ENCODE measurements at regions not wholly inside any gene's neighbourhood (a gene's known extent, or its start where the extent isn't known, plus 50 kb on each side); places are given as distances from the start of the nearest gene placed in this dataset.

DNA sequence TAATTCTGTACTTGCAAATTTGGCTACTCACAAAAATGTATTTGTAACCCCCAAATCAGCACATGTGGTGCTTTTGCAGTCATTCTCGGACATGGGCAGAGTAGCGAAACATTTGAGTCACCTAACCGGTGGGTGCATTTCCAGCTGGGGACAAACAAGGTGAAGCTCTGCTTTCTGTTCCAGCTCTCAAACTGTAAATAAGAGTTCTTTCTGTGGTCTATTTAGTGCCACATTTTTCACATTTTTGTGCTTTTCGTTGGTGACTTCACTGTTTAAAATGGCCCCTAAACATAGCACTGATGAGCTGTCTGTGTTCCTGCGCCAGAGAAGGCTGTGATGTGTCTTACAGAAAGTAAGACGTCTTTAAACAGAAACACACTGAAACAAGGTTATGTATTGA is 244.5 kb downstream of the CDC5L start:
- Histone ChIP-seq H3K4me3 (ENCODE audit: low read length) (no peak overlapping the region), H3K4me2 (ENCODE audit: low read length) (no peak overlapping the region), H2AFZ (ENCODE audit: low read depth, low read length) (no peak overlapping the region), H3K36me3 (ENCODE audit: insufficient read depth, low read length) (no peaks in the 10 kb centered on the region), H3K27ac (ENCODE audit: low read length) (no peak overlapping the region), H3F3A (ENCODE audit: insufficient read depth, low read length, poor library complexity, severe bottlenecking) (no peaks in the 10 kb centered on the region), H3K9me2 (ENCODE audit: insufficient read depth, low read length) (no peaks in the 10 kb centered on the region), H3K9me3 (ENCODE audit: low read length) (no peaks in the 10 kb centered on the region), H4K20me1 (ENCODE audit: insufficient read depth) (no peaks in the 10 kb centered on the region), H3K79me2 (replicated peaks; ENCODE audit: insufficient read depth, low read length) (no peaks in the 10 kb centered on the region), H3K27me3 (ENCODE audit: insufficient read depth, low read depth, low read length) (no peaks in the 10 kb centered on the region), H3K9ac (ENCODE audit: low read length) (no peak overlapping the region)
- TF ChIP-seq TAF1 (IDR thresholded peaks at IDR 0.05; ENCODE audit: low read depth): no peak
- TF ChIP-seq EP300 (conservative IDR thresholded peaks at IDR 0.05; ENCODE audit: poor library complexity, severe bottlenecking): no peak
- TF ChIP-seq EZH2 (IDR thresholded peaks at IDR 0.05; ENCODE audit: borderline replicate concordance, insufficient read depth, low read length, poor library complexity, severe bottlenecking): no peak
- TF ChIP-seq RAD21 (conservative IDR thresholded peaks at IDR 0.05): no peak
- TF ChIP-seq, protein P1, sequence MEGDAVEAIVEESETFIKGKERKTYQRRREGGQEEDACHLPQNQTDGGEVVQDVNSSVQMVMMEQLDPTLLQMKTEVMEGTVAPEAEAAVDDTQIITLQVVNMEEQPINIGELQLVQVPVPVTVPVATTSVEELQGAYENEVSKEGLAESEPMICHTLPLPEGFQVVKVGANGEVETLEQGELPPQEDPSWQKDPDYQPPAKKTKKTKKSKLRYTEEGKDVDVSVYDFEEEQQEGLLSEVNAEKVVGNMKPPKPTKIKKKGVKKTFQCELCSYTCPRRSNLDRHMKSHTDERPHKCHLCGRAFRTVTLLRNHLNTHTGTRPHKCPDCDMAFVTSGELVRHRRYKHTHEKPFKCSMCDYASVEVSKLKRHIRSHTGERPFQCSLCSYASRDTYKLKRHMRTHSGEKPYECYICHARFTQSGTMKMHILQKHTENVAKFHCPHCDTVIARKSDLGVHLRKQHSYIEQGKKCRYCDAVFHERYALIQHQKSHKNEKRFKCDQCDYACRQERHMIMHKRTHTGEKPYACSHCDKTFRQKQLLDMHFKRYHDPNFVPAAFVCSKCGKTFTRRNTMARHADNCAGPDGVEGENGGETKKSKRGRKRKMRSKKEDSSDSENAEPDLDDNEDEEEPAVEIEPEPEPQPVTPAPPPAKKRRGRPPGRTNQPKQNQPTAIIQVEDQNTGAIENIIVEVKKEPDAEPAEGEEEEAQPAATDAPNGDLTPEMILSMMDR (IDR thresholded peaks at IDR 0.05; ENCODE audit: poor library complexity, severe bottlenecking): no peak
- no peak for TF ChIP-seq SMC3 (conservative IDR thresholded peaks at IDR 0.05; ENCODE audit: poor library complexity)
- TF ChIP-seq MXI1 (conservative IDR thresholded peaks at IDR 0.05; ENCODE audit: poor library complexity, severe bottlenecking): no peak
- TF ChIP-seq, protein P2, sequence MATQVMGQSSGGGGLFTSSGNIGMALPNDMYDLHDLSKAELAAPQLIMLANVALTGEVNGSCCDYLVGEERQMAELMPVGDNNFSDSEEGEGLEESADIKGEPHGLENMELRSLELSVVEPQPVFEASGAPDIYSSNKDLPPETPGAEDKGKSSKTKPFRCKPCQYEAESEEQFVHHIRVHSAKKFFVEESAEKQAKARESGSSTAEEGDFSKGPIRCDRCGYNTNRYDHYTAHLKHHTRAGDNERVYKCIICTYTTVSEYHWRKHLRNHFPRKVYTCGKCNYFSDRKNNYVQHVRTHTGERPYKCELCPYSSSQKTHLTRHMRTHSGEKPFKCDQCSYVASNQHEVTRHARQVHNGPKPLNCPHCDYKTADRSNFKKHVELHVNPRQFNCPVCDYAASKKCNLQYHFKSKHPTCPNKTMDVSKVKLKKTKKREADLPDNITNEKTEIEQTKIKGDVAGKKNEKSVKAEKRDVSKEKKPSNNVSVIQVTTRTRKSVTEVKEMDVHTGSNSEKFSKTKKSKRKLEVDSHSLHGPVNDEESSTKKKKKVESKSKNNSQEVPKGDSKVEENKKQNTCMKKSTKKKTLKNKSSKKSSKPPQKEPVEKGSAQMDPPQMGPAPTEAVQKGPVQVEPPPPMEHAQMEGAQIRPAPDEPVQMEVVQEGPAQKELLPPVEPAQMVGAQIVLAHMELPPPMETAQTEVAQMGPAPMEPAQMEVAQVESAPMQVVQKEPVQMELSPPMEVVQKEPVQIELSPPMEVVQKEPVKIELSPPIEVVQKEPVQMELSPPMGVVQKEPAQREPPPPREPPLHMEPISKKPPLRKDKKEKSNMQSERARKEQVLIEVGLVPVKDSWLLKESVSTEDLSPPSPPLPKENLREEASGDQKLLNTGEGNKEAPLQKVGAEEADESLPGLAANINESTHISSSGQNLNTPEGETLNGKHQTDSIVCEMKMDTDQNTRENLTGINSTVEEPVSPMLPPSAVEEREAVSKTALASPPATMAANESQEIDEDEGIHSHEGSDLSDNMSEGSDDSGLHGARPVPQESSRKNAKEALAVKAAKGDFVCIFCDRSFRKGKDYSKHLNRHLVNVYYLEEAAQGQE (IDR thresholded peaks at IDR 0.05; ENCODE audit: borderline replicate concordance): no peak

GRCh38 chr6:44634321-44634720 is 246.8 kb downstream of the CDC5L start:
- Histone ChIP-seq H3K4me3 (ENCODE audit: low read length) (no peak overlapping the region), H3K27me3 (ENCODE audit: insufficient read depth, low read depth, low read length) (no peaks in the 10 kb centered on the region), H3K36me3 (ENCODE audit: insufficient read depth, low read length) (no peaks in the 10 kb centered on the region), H3K27ac (ENCODE audit: low read length) (no peak overlapping the region), H3F3A (ENCODE audit: insufficient read depth, low read length, poor library complexity, severe bottlenecking) (no peaks in the 10 kb centered on the region), H4K20me1 (ENCODE audit: insufficient read depth) (no peaks in the 10 kb centered on the region), H3K79me2 (replicated peaks; ENCODE audit: insufficient read depth, low read length) (no peaks in the 10 kb centered on the region), H3K9ac (ENCODE audit: low read length) (no peak overlapping the region), H3K9me3 (ENCODE audit: low read length) (no peaks in the 10 kb centered on the region), H2AFZ (ENCODE audit: low read depth, low read length) (no peak overlapping the region), H3K4me2 (ENCODE audit: low read length) (no peak overlapping the region), H3K9me2 (ENCODE audit: insufficient read depth, low read length) (no peaks in the 10 kb centered on the region)
- TF ChIP-seq POLR2AphosphoS5 (IDR thresholded peaks at IDR 0.05) (no peak), RAD21 (conservative IDR thresholded peaks at IDR 0.05) (no peak), EZH2 (IDR thresholded peaks at IDR 0.05; ENCODE audit: borderline replicate concordance, insufficient read depth, low read length, poor library complexity, severe bottlenecking) (no peak)
- TF ChIP-seq, protein P2 (IDR thresholded peaks at IDR 0.05; ENCODE audit: borderline replicate concordance): no peak

Measured in neural cell (in vitro differentiated cells).